ENCODE measurements at regions not wholly inside any gene's neighbourhood (a gene's known extent, or its start where the extent isn't known, plus 50 kb on each side); places are given as distances from the start of the nearest gene placed in this dataset.

DNA sequence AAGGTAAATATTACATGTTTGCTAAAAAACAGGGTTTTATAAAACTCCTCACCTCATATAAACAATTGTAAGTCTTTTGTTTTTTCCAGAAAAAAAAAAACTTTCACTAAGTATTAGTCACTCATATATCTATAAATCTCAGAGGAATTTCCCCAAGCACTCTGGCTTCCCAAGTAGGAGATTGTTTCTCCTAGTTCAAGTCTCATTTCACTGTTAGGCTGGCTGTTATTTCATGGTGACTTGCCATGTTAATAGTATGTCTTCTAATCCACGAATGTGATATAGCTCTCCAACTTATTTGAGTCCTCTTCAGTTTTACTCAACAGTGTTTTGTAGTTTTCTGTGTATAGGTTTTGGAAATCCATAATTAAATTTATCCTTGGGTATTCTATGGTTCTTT, 61.6 kb downstream of the CAPZA3 start:
- Histone ChIP-seq H3K27ac (ENCODE audit: low read depth in 1 of 2, low read length in 2 of 2) (no peak overlapping the region), H3K27me3 (ENCODE audit: control insufficient read depth in 4 of 4, insufficient read depth in 4 of 4, low read length in 3 of 4) (no peaks in the 10 kb centered on the region), H3K36me3 (ENCODE audit: control insufficient read depth in 4 of 4, insufficient read depth in 3 of 4, low read depth in 1 of 4, low read length in 3 of 4) (no peaks in the 10 kb centered on the region), H3K4me1 (ENCODE audit: control insufficient read depth in 4 of 4, insufficient read depth in 4 of 4, low read length in 3 of 4) (no peaks in the 10 kb centered on the region), H3K4me3 (ENCODE audit: low read depth in 1 of 3, low read length in 3 of 3) (no peak overlapping the region), H3K9ac (ENCODE audit: low read depth in 1 of 2, low read length in 2 of 2) (no peak overlapping the region), H3K9me3 (ENCODE audit: control insufficient read depth in 4 of 4, low read length in 3 of 4) (no peaks in the 10 kb centered on the region)
- WGBS = 91% methylated on average over 1 of the region's 1 CpG
- TF ChIP-seq JUND (IDR thresholded peaks at IDR 0.05) = no peak
- DNase-seq (ENCODE audit: low spot score) = no peak

DNA sequence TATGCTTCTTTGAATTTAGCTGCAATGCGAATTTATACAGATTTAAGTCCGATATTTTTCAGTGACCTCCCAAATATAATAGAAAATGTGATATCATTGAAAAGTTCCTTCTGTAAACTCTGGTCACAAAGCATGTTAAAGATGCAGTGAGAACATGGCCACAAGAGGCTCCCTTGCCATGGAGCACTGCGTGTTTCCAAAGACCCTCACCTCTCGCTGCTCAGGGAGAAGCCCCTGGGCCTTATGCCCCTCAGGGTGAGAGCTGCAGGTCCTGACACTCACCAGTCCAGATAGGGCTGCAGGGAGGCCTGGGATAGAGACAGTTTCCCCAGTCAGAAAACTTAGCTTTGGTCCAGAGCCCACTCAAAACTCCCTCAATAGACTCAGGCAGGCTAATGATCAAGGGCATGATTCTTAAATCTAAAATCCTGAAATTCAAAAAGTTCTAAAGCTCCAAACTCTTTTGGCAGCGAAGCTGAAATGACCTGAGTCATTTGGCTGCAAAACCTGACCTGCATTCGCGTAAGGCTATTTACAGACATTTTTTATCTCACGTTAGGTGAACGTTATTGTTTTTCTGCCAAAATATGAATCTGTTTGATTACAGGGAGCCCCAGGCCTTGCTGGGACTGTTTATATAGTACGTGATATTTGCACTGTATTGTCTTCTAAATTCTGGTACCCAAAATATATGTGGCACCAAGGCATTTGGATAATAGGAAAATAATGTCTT, 67.8 kb downstream of the CAPZA3 start:
- no peak for DNase-seq (ENCODE audit: low spot score)
- H3K4me3 ChIP-seq (ENCODE audit: low read depth in 1 of 3, low read length in 3 of 3) = no peak overlapping the region
- H3K27me3 ChIP-seq (ENCODE audit: control insufficient read depth in 4 of 4, insufficient read depth in 4 of 4, low read length in 3 of 4) = no peaks in the 10 kb centered on the region
- no peak overlapping the region for H3K9ac ChIP-seq (ENCODE audit: low read depth in 1 of 2, low read length in 2 of 2)
- no peaks in the 10 kb centered on the region for H3K36me3 ChIP-seq (ENCODE audit: control insufficient read depth in 4 of 4, insufficient read depth in 3 of 4, low read depth in 1 of 4, low read length in 3 of 4)
- 79% methylated on average over 10 of the region's 10 CpGs for WGBS
- H3K9me3 ChIP-seq (ENCODE audit: control insufficient read depth in 4 of 4, low read length in 3 of 4) = no peaks in the 10 kb centered on the region
- TF ChIP-seq, protein P1, sequence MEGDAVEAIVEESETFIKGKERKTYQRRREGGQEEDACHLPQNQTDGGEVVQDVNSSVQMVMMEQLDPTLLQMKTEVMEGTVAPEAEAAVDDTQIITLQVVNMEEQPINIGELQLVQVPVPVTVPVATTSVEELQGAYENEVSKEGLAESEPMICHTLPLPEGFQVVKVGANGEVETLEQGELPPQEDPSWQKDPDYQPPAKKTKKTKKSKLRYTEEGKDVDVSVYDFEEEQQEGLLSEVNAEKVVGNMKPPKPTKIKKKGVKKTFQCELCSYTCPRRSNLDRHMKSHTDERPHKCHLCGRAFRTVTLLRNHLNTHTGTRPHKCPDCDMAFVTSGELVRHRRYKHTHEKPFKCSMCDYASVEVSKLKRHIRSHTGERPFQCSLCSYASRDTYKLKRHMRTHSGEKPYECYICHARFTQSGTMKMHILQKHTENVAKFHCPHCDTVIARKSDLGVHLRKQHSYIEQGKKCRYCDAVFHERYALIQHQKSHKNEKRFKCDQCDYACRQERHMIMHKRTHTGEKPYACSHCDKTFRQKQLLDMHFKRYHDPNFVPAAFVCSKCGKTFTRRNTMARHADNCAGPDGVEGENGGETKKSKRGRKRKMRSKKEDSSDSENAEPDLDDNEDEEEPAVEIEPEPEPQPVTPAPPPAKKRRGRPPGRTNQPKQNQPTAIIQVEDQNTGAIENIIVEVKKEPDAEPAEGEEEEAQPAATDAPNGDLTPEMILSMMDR (IDR thresholded peaks at IDR 0.05; ENCODE audit: low read depth, low read length, missing input control) = no peak
- TF ChIP-seq, protein P2, sequence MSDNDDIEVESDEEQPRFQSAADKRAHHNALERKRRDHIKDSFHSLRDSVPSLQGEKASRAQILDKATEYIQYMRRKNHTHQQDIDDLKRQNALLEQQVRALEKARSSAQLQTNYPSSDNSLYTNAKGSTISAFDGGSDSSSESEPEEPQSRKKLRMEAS (IDR thresholded peaks at IDR 0.05) = no peak
- TF ChIP-seq, protein P3, sequence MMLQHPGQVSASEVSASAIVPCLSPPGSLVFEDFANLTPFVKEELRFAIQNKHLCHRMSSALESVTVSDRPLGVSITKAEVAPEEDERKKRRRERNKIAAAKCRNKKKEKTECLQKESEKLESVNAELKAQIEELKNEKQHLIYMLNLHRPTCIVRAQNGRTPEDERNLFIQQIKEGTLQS (IDR thresholded peaks at IDR 0.05) = no peak
- TF ChIP-seq FOXA2 (IDR thresholded peaks at IDR 0.05) (no peak), RAD21 (IDR thresholded peaks at IDR 0.05) (no peak), GABPA (IDR thresholded peaks at IDR 0.05 in 1 of 2, conservative IDR thresholded peaks at IDR 0.05 in 1 of 2) (no peak), EGR1 (IDR thresholded peaks at IDR 0.05; ENCODE audit: low read depth in 2 of 2) (no peak), RXRA (IDR thresholded peaks at IDR 0.05) (no peak), JUND (IDR thresholded peaks at IDR 0.05) (no peak), NR2F2 (IDR thresholded peaks at IDR 0.05) (no peak), TAF1 (conservative IDR thresholded peaks at IDR 0.05) (no peak), HNF4G (IDR thresholded peaks at IDR 0.05) (no peak), YY1 (IDR thresholded peaks at IDR 0.05) (no peak), SP1 (IDR thresholded peaks at IDR 0.05) (no peak)
- TF ChIP-seq, protein P4, sequence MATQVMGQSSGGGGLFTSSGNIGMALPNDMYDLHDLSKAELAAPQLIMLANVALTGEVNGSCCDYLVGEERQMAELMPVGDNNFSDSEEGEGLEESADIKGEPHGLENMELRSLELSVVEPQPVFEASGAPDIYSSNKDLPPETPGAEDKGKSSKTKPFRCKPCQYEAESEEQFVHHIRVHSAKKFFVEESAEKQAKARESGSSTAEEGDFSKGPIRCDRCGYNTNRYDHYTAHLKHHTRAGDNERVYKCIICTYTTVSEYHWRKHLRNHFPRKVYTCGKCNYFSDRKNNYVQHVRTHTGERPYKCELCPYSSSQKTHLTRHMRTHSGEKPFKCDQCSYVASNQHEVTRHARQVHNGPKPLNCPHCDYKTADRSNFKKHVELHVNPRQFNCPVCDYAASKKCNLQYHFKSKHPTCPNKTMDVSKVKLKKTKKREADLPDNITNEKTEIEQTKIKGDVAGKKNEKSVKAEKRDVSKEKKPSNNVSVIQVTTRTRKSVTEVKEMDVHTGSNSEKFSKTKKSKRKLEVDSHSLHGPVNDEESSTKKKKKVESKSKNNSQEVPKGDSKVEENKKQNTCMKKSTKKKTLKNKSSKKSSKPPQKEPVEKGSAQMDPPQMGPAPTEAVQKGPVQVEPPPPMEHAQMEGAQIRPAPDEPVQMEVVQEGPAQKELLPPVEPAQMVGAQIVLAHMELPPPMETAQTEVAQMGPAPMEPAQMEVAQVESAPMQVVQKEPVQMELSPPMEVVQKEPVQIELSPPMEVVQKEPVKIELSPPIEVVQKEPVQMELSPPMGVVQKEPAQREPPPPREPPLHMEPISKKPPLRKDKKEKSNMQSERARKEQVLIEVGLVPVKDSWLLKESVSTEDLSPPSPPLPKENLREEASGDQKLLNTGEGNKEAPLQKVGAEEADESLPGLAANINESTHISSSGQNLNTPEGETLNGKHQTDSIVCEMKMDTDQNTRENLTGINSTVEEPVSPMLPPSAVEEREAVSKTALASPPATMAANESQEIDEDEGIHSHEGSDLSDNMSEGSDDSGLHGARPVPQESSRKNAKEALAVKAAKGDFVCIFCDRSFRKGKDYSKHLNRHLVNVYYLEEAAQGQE (IDR thresholded peaks at IDR 0.05) = no peak
- H3K27ac ChIP-seq (ENCODE audit: low read depth in 1 of 2, low read length in 2 of 2) = no peak overlapping the region
- no peaks in the 10 kb centered on the region for H3K4me1 ChIP-seq (ENCODE audit: control insufficient read depth in 4 of 4, insufficient read depth in 4 of 4, low read length in 3 of 4)

All from liver (tissue), 8 donors.